GM12873 (cell line): ENCODE measurements at regions not wholly inside any gene's neighbourhood (a gene's known extent, or its start where the extent isn't known, plus 50 kb on each side); places are given as distances from the start of the nearest gene placed in this dataset.

Source experiments
- TF ChIP-seq, protein P1 (sequence below): IDR thresholded peaks from 2 replicates; pipeline ENCODE4 v1.5.1; 2012; ENCODE audit warnings: low read depth, mild to moderate bottlenecking, moderate library complexity, low read length, control low read depth; ENCODE audit not compliant: insufficient read depth; ENCODE audit errors: missing control alignments

DNA sequence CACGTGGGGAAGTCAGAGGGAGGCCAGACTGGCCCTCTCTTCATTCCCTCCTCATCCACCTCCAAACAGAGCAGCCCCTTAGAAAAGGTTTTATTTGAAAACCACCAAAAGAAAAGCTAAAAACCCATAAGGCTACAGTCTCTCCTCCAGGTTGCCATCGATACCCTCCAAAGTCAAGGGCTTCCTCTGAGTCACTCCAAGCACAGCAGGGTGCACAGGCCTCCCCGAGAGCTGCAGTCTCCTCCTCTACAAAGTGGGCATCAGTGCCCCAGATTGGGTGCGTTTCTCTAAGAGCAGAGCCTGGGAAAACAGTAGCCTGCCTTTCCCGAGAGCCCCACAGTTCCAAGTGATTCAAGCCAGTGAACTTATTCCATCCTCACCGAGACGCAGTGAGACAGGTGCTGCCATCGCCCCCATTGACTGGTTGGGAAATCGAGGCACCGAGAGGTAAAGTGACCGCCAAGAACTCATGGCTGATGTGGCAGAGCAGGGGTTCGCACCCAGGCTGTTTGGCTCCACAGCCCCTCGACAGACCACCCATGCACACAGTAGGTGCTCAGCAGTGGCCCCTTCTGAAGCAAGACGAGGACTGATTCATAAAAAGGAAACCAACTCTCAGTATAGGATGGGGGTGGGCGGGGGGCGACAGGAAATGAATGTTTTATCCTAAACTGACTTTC, 91.7 kb upstream of the SHISAL1 start:
- TF ChIP-seq, protein P1, sequence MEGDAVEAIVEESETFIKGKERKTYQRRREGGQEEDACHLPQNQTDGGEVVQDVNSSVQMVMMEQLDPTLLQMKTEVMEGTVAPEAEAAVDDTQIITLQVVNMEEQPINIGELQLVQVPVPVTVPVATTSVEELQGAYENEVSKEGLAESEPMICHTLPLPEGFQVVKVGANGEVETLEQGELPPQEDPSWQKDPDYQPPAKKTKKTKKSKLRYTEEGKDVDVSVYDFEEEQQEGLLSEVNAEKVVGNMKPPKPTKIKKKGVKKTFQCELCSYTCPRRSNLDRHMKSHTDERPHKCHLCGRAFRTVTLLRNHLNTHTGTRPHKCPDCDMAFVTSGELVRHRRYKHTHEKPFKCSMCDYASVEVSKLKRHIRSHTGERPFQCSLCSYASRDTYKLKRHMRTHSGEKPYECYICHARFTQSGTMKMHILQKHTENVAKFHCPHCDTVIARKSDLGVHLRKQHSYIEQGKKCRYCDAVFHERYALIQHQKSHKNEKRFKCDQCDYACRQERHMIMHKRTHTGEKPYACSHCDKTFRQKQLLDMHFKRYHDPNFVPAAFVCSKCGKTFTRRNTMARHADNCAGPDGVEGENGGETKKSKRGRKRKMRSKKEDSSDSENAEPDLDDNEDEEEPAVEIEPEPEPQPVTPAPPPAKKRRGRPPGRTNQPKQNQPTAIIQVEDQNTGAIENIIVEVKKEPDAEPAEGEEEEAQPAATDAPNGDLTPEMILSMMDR = no peak

DNA sequence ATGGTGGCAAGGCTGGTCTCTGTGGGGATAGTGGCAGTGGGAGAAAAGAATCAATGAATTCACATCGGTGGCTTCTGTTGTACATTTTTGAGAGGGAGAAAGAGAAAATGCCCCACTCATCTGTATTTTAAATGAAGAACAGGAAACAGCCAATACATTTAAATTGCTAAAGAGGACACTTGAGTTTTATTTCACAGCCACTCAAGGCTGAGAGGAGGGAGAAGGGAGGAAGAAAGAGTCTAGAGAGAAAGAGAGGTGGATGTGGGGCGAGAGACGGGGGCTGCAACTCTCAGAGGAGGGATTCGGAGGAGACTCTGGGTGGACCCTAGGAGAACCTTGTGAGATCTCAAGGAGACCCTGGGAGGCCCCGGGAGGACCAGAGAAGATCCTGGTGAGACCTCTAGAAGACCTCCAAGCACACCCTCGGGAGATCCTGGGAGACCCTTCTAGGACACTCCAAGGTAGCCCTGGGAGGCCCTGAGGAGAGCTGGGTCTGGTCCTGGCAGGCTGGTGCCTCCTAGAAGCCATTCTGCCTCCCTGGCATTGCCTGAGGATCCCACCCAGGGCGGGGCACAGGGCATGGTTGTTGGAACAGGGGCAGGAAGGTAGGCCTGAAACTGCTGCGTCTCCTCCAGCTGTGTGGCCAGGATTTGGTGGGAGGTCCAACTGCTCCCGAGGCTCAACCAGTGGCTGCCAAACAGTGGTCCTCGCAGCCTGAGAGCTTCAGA, 91.0 kb upstream of the SHISAL1 start:
- TF ChIP-seq, protein P1 = no peak

DNA sequence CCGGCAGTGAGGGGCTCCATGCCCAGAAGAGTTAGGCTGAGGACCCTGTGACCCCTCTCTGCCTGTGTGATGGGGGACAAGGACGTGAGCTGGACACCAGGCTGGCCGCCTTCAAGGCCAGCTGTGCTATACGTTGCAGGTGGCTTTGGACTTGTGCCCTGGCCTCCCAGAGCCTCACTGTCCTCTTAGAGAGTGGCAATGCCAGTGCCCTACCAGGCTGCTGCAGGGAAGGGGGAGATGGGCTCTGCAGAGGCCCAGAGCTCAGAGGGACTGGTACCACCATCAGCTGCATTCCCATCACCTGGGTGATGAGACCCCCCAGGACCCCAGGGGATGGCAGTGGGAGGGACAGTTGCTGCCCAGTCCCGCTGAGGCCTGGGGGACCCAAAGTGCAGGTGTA, 90.4 kb upstream of the SHISAL1 start:
- TF ChIP-seq, protein P1 = no peak

DNA sequence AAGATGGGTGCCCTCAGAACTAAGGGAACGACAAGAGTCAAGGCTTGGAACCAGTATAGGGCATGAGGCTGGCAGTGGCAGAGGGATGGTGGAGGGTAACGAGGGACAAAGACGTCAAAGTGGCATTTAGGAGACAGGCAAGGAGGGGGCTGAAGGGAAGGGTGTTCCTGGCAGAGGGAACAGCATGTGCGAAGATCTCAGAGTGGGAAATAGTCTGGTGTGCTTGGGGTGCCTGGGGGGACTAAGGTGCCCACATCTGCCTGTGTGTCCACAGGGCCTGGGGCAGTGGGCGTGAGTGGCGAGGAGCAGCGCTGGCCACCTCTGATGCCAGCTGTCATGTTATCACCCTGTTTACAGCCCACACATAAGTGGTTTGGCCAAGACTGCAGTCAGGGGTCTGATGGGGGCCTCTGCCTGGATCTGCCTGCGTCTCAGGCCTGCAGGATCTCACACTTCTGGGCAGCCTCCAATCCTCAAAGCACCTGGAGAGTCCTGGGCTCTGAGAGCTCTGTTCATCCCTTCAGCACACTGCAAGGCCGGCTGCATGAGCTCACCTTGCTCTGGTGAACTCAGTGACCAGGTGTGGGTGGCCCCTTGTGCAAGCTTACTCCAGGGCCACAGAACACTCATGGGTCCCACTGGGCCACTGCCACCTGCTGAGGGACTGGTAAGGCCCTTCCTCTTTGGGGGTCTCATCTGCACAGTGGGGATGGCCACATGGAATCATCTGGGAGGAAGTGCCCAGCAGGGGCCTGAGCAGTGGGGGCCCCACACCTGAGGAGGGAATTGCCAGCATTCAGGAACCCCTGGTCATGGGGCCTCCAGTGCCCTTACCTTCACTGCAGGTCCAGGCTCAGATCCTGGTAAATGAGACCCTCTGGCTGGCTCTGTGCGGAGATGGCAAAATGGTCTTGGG, 89.7 kb upstream of the SHISAL1 start:
- TF ChIP-seq, protein P1 = no peak

DNA sequence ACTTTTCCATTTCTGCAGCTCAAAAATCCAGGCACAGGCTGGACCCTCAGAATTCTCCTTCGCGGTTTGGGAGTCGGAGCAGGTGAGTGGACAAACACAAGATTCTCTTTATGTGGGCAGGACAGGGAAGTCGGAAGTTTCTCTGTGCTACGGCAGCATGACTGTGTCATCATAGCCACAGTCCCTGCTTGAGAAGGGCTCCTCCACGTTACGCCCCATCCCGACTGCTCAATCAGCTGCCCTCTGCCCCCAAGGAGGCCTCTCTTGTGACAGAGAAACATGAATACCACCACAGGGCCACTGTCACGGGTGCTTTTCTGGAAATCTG, 89.0 kb upstream of the SHISAL1 start:
- TF ChIP-seq, protein P1 = no peak

DNA sequence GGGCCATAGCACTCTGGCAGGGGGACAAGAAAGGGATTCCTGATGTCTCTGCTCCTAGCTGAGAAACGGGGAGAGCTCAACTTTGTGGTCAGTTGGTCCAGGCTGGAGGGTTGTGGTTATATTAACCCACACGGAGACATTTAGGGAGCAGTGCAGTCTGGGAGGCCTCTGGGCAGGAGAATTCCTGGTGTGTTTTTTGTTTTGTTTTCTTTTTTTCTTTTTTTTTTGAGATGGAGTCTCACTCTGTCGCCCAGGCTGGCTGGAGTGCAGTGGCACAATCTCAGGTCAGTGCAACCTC, 88.0 kb upstream of the SHISAL1 start:
- TF ChIP-seq, protein P1 = no peak
